NCI-H226 (cell line): ENCODE measurements at regions not wholly inside any gene's neighbourhood (a gene's known extent, or its start where the extent isn't known, plus 50 kb on each side); places are given as distances from the start of the nearest gene placed in this dataset.
A peak's percentile ranks its signal among the peaks of the same experiment; 100 is the strongest.

Experiments used
- DNase-seq: peaks from one replicate; pipeline ENCODE4 v3.0.0-alpha.2; 2015

- no peak for DNase-seq
Observed at GRCh38 chr18:47758000-47758399, 172.5 kb downstream of the SMAD2 start.

DNA sequence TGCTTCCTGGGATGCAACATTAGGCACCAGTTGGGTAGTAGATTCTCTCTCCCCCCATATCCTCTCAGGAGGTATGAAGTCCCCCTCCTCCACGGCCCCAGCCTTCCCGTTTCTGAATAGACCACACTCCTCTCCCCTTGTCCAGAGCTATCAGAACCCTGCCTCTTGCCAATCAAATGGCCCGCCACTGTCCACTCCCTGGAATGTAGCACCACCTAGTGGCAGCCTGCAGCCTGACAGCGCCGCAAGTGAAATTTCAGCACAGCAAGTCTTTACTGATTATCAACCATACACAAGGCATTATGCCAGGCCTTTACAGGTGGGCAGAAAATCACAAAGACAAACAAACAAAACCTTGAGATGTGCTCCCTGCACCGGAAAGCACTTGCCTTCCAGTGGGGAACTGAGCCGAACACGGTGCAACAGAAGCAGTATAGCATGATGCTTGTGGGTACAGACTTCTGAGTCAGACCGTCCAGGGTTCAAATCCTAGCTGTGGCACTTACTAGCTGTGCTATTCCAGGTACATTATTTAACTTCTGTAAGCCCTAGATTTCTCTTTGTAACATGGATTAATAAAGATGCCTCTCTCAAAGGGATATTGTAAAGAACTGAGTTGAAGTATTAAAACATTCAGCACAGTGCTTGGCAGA is 174.0 kb downstream of the SMAD2 start:
- DNase-seq = peak; percentile 6

- DNase-seq = no peak
Observed at GRCh38 chr18:47755102-47755456, 175.4 kb downstream of the SMAD2 start.

DNA sequence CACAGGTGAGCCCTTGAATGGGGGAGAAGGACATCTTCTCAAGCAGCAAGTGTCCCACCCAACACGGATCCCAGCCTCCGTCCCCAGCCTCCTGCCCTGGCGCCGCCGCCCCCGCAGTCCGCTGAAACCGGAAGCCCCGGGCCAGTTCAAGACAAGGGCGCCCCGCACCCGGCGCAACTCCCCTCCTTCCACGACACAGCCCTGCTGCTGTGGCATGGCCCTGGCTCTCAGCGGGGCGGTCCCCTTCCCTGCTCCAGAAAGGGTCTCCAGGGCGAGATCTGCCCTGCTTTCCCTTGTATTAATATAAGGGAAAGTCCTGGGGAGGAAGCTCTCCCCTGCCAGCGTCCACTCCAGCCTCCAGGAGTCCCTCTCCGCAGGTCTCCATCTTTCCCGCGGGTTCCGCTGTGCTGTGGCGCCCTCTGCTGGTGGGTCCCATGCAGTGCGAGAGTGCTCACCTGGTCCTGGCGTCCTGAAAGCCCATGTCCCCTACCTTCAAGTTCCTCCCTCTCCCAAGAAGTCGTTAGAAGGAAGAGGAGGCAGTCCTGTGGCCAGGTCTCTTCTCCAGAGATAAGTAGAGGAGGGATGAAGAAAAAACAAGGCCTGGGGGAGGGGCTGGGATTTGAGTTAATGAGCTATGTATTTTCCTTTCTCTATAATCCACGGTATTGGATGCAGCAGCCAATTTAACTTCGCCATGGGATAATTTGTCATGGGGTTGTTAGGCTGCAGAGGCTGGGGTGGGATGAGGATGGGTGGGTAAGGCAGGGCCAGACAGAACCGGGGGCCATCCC is 176.0 kb downstream of the SMAD2 start:
- no peak for DNase-seq

- no peak for DNase-seq
Observed at GRCh38 chr18:47752796-47753645, 177.4 kb downstream of the SMAD2 start.

DNA sequence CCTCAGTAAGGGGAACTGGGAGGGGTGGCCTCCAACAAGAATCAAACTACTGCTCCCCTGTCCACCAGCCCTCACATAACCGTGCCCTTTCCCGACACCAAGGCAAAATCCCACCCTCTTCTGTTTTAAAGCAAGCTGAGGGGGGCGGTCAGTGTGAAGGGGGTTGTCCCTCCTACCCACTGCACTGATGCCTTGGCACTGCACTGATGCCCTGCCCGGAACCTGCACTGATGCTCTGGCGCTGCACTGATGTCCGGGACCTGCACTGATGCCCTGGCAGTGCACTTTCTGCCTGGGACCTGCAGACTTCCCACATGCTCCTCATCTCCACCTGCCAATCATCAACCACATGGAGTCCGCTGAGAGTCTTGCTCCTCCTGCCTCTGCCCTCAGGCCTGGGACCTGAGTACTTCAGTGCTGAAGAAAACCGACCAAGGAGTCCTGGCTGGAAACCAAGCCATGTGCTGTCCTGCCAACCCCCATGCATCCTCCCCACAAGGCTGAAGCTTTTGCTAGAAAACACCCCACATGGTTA is 179.5 kb downstream of the SMAD2 start:
- no peak for DNase-seq

- DNase-seq = no peak
Observed at GRCh38 chr18:47749600-47749973, 180.9 kb downstream of the SMAD2 start.

GRCh38 chr18:47748847-47749599 is 181.4 kb downstream of the SMAD2 start:
- peak; percentile 26 for DNase-seq

- no peak for DNase-seq
Observed at GRCh38 chr18:47748093-47748796, 182.2 kb downstream of the SMAD2 start.

DNA sequence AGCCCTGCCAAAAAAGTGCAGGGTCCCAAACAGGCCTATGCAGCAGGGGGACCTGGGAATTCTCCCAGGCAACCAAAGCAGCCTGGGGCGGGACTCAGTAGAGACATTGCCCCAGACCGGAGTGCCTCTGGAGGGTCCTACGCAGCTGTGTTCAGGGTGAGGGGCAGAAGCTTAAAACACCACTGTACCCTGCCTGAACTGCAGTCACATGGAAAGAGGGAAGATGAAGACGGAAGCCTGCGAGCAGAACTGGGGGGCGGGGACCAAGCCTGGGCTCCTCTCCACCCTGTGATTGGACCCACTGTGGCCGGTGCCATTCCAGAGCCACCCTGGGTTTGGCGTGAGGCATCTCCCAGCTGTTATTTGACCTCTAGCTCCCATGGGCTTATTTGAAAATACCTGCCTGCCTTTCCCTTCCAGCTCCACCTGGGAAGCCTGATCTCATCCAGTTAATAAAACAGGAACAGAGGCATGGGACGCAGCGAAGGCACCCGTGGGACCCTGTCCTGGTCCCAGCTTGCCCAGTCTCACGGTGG is 183.1 kb downstream of the SMAD2 start:
- DNase-seq = no peak

DNA sequence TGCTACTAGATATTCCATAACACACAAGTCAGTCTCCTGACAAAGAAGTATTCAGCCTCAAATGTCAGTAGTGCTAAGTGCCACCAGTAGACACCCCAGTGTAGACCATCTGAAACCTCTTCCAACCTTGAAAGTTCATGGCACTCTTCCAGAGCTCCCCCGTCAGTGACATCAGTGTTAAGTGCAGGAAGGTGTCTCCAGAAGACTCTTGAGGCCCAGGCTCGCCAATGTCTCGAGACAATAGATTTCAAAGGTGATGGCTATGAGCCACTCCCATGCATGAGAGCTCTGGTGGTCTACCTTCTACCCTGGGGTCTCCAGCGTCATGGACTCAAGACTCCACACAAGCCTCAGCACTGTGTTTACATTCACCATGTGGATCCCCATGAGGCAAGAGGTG is 183.8 kb downstream of the SMAD2 start:
- no peak for DNase-seq

- no peak for DNase-seq
Observed at GRCh38 chr18:47745227-47745626, 185.2 kb downstream of the SMAD2 start.

DNA sequence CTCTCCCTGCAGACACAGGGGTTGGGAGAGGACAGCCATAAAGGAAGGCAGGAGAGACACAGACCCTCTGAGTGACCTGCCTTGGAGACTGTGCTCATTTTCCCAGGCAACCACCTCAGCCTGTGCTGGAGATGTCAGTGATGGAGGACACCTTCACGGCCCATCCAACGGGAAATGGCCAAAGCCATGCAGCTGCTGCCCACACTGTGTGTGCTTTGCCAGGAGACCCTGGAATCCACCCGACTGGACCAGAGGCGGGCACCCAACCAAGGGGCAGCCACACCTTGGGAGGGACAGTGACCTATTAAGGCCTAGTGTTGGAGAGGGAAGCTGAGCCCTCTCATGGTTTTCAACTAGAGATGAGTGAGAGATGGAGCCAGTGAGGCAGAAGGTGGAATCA is 192.5 kb downstream of the SMAD2 start:
- DNase-seq = no peak

DNA sequence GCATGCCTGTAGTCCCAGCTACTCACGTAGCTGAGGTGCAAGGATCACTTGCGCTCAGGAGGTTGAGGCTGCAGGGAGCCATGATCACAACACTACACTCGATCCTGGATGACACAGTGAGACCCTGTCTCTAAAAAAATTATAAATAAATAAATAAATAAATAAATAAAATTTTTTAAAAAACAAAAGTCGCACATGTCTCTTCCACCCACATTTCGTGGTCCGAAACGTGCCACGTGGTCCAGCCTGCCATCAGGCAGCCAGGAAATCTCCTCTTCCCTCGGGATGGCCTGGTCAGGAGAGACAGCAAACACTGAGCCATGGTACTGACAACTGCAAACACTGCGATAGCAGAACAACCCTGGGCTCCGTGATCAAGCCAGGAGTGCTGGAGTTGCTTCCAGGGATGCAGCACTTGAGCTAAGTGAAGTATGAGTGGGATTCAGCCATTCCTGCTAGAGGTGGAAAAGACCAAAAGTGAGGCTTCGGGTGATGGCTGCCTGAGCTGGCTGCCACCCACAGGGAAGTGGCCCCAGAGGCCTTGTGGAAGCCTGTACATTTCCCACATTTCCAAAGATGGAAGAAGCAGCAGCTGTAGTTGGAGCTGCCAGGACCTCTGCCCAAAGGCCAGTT is 193.1 kb downstream of the SMAD2 start:
- no peak for DNase-seq

- DNase-seq = no peak
Observed at GRCh38 chr18:47736376-47737140, 193.9 kb downstream of the SMAD2 start.

GRCh38 chr18:47735041-47735702 is 195.3 kb downstream of the SMAD2 start:
- DNase-seq = no peak

GRCh38 chr18:47731276-47731675 is 199.2 kb downstream of the SMAD2 start:
- no peak for DNase-seq

- no peak for DNase-seq
Observed at GRCh38 chr18:47730795-47731194, 199.7 kb downstream of the SMAD2 start.

DNA sequence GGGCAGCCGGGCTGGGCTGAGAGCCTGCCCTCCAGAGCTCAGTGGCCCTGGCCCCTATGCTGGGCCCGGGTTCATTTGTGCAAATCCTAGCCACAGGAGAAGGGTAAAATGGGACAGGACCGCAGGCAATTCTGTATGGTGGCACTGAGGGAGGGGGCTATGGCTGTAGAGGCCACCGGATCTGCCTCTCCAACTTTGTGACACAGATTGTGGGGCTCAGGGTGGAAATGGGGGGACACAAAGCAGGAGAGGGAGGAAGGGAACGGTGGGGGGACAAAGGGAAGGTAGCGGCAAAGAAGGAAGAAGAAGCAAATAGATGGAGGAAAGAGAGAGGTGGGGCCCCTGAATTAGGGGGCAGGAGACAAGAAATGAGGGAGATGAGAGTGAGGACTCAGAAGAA is 201.1 kb downstream of the SMAD2 start:
- DNase-seq = no peak

DNA sequence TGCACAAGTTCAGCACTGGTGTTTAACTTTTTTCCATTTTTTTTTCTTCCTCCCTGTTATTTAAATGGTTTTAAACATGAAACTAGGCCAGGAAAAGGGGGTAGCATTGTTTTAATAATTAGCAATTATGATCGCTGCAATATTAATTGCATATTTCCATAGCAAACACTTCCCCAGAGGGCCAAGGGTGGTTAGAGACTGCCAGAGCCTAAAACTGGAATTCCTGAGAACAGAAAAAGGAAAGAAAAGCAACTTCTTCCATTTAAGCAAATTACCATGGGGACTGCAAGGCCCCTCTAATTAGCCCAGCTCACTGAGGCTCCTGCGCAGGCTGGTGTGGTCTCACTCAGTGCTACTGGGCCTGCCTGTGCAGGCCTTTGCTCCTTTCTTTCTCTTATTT is 201.5 kb downstream of the SMAD2 start:
- DNase-seq = no peak
